HG03064 (cell line): ENCODE measurements at regions not wholly inside any gene's neighbourhood (a gene's known extent, or its start where the extent isn't known, plus 50 kb on each side); places are given as distances from the start of the nearest gene placed in this dataset.
"Not testable (repeated sequence)": the region's sequence is repeated elsewhere in the genome, so short reads cannot be mapped to it uniquely, and the experiment has no call there.

Experiments
- ATAC-seq: cut with Tn5 transposase; IDR thresholded peaks from one replicate; pipeline ENCODE4 v1.9.1; 2021; ENCODE audit warnings: low read depth; ENCODE audit not compliant: unreplicated experiment

GRCh38 chr20:28562510-28562898 lies 2695.0 kb upstream of the DEFB115 start:
- no peak for ATAC-seq

- ATAC-seq, result not testable (repeated sequence)
Observed at GRCh38 chr20:28562899-28563521, 2694.5 kb upstream of the DEFB115 start.

DNA sequence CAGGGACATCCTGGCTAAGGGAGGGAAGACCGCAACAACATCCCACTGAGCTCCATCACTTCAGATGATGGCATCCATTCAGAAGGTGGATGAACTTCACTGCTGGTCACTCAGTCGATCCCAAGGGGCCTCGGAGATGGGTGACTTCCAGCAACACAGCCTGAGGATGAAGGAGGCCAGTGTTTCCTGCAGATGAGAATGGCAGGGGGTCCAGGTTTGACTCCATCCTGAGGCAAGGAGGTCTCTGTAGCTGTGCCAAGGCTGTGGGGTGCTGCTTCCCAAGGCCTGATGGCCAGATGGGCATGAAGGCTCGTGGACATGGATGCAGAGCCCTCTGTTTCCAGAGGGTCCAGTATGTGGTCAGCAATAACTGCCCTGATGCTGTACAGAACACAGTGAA lies 2693.4 kb upstream of the DEFB115 start:
- ATAC-seq, result not testable (repeated sequence)

DNA sequence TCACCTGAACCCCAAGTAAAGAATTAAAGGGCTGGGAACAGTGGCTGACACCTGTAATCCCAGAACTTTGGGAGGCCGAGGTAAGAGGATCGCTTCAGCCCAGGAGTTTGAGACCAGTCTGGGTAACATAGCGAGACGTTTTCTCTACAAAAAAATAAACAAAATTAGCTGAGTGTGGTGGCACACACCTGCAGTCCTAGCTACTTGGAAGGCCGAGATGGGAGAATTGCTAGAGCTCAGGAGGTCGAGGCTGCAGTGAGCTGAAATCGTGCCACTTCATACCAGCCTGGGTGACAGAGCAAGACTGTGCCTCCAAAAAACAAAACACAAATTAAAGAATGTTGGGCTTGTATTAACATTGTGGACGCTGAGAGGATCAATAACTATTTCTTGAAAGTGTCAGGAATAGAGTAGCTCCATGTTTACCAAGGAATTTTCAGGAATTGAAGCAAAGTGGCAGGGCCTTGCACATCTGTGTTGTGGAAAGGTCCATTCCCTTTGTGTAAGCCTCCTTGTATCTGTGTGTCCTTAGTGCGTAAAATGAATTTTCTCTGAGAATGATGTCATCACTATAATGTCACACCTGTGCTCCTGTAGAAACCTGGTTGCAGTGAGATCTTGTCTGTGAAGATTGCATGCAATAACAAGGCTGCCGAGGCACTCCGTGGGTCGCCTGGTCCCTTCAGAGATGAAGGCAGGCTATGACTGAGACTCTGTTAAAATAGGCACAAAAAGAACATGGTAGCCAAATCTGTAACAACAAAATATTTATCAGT lies 2692.6 kb upstream of the DEFB115 start:
- not testable (repeated sequence) for ATAC-seq

DNA sequence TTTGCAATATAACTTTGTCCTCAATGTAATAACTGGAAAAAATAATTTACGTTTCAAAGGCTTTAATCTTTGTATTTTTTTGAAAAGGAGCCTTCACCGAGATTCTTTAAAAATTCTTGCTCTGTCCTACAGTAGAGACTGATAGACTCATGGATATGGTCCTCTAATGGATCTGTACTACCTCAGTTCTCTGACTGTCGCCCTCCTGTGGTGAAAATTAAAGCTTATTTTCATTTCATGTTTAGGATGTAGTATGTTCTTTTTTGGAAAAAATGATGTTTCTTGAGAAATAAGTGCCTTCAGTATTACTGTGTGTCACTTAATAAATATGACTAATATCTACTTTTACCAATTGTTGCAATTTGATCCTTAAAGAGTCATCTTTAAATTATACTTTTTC lies 2681.5 kb upstream of the DEFB115 start:
- ATAC-seq, result not testable (repeated sequence)

DNA sequence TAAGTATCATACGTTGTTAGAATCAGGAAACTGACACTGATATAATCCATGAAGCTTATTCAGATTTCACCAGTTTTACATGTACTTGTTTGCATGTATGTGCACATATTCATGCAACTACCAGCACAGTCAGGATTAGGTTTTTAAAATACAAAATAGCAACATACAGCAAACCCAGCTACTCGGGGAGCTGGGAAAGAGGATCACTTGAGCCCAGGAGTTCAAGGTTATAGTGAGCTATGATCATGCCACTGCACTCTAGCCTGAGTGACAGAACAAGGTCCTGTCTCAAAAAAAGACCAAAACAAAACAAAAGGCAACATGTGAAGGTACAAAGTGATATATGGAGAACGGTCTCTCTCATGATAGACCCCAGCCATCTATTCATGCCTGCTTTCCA lies 2665.8 kb upstream of the DEFB115 start:
- not testable (repeated sequence) for ATAC-seq

GRCh38 chr20:28593383-28593782 lies 2664.1 kb upstream of the DEFB115 start:
- not testable (repeated sequence) for ATAC-seq

- not testable (repeated sequence) for ATAC-seq
Observed at GRCh38 chr20:28594476-28594875, 2663.0 kb upstream of the DEFB115 start.

- not testable (repeated sequence) for ATAC-seq
Observed at GRCh38 chr20:28602006-28602402, 2655.5 kb upstream of the DEFB115 start.

DNA sequence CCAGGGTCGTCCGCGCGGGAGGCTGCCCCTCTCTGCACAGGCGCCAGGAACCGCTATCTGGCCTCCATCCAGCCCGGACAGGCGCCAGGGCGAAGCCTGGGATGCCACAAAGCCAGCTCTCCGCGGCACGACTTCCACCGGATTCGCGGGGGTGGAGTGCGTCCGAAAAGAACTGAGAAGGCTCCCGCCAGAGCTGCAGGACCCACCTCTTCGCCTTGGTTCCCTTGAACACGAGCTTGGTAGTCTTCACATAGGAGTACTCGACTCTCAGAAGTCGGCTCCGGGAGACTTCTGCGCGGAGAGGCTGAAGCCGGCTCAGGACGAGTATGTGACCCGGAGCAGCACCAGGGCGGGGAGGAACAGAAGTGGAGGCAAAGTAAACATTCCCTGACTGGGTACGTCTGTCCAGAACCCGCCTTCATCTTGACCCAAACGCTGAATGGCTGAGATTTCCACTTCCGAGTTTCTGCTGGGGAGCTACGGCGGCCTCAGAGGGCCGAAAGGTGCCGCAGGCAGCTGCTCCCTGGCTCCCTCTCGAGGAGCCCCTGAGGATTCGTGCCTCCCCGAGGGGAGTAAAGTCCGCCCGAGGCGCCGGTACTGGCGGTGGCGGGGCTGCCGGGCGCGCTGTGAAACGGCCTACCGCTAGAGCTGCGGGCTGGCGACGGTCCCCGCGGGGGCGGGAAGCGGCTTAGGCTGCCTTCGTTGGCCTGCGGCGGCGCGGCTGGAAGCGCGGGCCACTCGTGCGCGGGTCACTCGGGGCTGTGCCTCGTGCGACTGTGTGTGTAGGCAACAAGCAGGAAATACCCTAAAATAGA lies 2654.9 kb upstream of the DEFB115 start:
- ATAC-seq, result peak; percentile 100

DNA sequence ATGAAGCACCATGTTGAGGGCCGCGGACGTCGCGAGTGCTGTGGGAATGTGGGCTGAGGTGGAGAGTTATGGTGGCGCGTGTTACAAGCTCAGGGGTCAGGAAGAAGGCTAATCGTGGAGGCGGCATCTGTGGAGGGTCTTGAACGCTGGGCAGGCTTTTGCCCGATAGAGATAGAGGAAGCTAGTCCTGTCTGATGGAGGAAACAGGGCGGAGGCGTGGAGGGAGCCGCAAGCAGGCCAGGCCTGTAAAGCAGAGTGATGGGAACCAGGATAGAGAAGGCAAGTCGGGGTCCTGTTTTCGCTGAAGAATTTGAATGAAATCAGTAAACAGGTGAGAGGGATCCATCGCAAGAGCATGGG lies 2654.3 kb upstream of the DEFB115 start:
- ATAC-seq, result not testable (repeated sequence)

DNA sequence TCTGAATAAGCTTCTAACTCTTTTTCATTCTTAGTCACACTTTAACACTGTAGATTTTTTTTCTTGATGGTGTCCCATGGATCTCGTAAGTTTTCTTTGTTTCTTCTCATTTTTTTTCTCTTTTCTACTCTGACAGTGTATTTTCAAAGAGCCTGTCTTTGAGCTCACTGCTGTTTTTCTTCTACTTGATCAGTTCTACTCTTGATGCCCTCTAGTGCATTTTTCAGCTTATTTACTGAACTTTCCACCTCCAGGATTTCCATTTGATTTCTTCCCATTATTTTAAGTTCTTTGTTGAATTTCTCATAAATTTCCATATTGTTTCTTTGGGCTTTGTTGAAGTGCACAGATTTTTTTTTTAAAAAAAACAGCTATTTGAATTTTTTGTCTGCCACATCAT lies 2641.1 kb upstream of the DEFB115 start:
- ATAC-seq, result no peak

GRCh38 chr20:28619956-28620651 lies 2637.4 kb upstream of the DEFB115 start:
- ATAC-seq, result not testable (repeated sequence)

- ATAC-seq, result not testable (repeated sequence)
Observed at GRCh38 chr20:28625112-28625511, 2632.4 kb upstream of the DEFB115 start.

DNA sequence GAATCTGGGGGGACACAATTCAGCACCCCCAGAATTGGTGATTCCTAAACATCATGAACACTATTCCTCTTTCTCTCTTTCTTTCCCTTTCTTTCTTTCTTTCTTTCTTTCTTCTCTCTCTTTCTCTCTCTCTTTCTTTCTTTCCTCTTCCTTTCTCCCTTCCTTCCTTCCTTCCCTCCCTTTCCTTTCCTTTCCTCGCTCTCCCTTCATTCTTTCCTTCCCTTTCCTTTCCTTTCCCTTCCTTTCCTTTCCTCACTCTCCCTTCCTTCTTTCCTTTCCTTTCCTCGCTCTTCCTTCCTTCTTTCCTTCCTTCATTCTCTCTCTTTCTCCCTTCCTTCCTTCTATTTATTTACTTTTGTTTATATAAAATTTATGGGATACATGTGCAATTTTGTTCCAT lies 2616.6 kb upstream of the DEFB115 start:
- ATAC-seq, result not testable (repeated sequence)
